ENCODE measurements at regions not wholly inside any gene's neighbourhood (a gene's known extent, or its start where the extent isn't known, plus 50 kb on each side); places are given as distances from the start of the nearest gene placed in this dataset.

DNA sequence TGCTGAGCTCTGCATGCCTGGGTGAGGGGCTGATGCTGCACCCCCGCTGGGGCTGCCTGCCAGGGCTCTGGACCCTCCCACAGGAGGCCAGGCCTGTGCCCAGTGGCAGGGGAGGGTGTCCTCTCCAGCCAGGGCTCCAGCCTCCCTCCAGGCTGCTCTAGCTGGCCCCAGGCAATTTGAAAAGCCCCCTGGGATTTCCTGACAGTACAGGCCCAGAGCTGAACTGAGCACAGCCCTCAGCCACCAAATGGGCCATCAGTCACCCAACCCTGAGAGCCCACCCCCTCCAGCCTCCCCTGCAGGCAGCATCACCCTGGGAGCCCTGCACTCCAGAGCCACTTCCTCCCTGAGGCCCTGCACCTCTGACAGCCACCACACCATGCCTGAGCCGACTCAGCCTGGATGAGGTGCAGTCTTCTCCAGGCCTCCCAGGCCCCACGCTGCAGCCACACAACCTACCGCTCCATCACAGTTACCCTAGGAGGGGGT is 101.8 kb upstream of the RET start:
- TF ChIP-seq CTCF (IDR thresholded peaks at IDR 0.05) (no peak), POLR2AphosphoS5 (IDR thresholded peaks at IDR 0.05) (no peak), POLR2A (IDR thresholded peaks at IDR 0.05) (no peak), EP300 (IDR thresholded peaks at IDR 0.05) (no peak)

Measured in suprapubic skin (tissue), 4 donors.